ENCODE measurements at regions not wholly inside any gene's neighbourhood (a gene's known extent, or its start where the extent isn't known, plus 50 kb on each side); places are given as distances from the start of the nearest gene placed in this dataset.
A peak's percentile ranks its signal among the peaks of the same experiment; 100 is the strongest.
"Not testable (repeated sequence)": the region's sequence is repeated elsewhere in the genome, so short reads cannot be mapped to it uniquely, and the experiment has no call there.

DNA sequence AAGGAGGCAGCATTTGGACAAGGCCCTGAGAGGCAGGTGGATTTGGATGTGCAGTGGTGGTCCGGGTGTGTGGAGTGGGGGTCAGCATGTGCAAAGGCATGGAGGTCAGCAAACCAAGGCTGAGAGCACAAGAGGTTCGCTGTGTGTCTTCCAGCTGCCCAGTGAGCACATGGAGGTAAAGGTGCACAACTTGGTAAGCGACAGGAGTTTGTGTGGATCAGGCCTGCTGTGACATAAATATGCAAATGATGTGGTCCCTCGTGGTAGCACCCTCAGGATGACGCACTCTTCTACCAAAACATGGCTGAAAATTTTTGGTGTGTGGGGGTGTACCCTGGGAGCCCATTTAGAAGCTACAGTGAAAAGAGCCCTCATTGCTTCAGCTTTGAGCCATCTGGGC is 271.0 kb upstream of the PLGLB2 start:
- H3K9ac ChIP-seq (ENCODE audit: control insufficient read depth, extremely low read depth, insufficient read depth, low read length); H2AFZ ChIP-seq (ENCODE audit: control insufficient read depth, low read length); H3K36me3 ChIP-seq (ENCODE audit: control insufficient read depth in 2 of 2, extremely low read depth in 1 of 2, insufficient read depth in 2 of 2, low read length in 2 of 2); H3K27ac ChIP-seq (ENCODE audit: control insufficient read depth, insufficient read depth, low read length); H3K9me1 ChIP-seq (ENCODE audit: control insufficient read depth, extremely low read depth, insufficient read depth, low read length); H3K4me3 ChIP-seq (ENCODE audit: control insufficient read depth in 2 of 3, extremely low read depth in 1 of 3, insufficient read depth in 2 of 3, low read depth in 1 of 3, low read length in 3 of 3); H3K4me2 ChIP-seq (ENCODE audit: control insufficient read depth, extremely low read depth, insufficient read depth, low read depth, low read length); dilution Hi-C loops (cut with MboI; ENCODE audit: extremely low pct_ligation_motif_present, low sequenced_read_pairs); H3K27me3 ChIP-seq (ENCODE audit: control insufficient read depth, extremely low read depth, insufficient read depth, low read length); H3K9me3 ChIP-seq (ENCODE audit: control insufficient read depth, low read depth, low read length); H3K4me1 ChIP-seq (ENCODE audit: control insufficient read depth, extremely low read depth, insufficient read depth, low read length); FAIRE-seq; DNase-seq (ENCODE audit: low read depth, low spot score); H4K20me1 ChIP-seq (ENCODE audit: control insufficient read depth, extremely low read depth, insufficient read depth, low read length): not testable (repeated sequence)
- peaks cover 57% of the 10 kb centered on the region for H3K79me2 ChIP-seq (ENCODE audit: control insufficient read depth, insufficient read depth, low read length)

DNA sequence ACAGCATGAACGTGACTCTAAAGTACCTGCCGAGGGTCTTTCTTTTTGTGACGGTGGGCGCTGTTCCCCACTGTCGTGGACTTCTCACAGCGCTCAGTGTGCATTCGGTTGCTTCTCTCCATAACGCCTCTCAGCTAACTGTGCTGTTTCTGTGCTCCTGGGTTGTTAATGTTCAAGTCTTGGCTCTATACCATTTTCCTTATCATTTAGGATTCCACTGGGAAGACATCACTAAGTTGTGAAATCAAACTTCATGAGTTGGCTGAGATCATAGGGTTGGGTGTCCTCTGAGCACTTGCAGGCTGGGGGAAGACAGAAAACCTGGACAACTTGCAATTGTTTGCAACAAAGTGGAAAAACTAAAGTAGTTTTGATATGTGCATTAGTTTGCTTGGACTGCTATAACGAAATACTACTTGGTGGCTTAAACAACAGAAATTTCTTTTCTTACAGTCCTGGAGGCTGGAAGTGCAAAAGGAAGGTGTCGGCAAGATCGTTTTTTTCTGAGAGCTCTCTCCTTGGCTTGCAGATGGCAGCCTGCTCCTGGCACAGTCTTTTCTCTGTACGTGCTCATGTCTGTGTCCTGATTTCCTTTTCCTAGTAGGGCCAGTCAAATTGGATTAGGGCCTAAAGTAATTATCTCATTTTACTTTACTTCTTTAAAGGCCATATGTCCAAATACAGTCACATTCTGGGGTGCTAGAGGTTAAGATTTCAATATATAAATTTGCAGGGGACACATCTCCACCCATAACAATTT is 270.0 kb upstream of the PLGLB2 start:
- H3K27me3 ChIP-seq (ENCODE audit: control insufficient read depth, extremely low read depth, insufficient read depth, low read length); H3K9me1 ChIP-seq (ENCODE audit: control insufficient read depth, extremely low read depth, insufficient read depth, low read length); FAIRE-seq; H3K9ac ChIP-seq (ENCODE audit: control insufficient read depth, extremely low read depth, insufficient read depth, low read length); H3K9me3 ChIP-seq (ENCODE audit: control insufficient read depth, low read depth, low read length); H3K36me3 ChIP-seq (ENCODE audit: control insufficient read depth in 2 of 2, extremely low read depth in 1 of 2, insufficient read depth in 2 of 2, low read length in 2 of 2); H3K4me3 ChIP-seq (ENCODE audit: control insufficient read depth in 2 of 3, extremely low read depth in 1 of 3, insufficient read depth in 2 of 3, low read depth in 1 of 3, low read length in 3 of 3); H2AFZ ChIP-seq (ENCODE audit: control insufficient read depth, low read length); H3K27ac ChIP-seq (ENCODE audit: control insufficient read depth, insufficient read depth, low read length); H4K20me1 ChIP-seq (ENCODE audit: control insufficient read depth, extremely low read depth, insufficient read depth, low read length); H3K4me2 ChIP-seq (ENCODE audit: control insufficient read depth, extremely low read depth, insufficient read depth, low read depth, low read length); dilution Hi-C loops (cut with MboI; ENCODE audit: extremely low pct_ligation_motif_present, low sequenced_read_pairs); DNase-seq (ENCODE audit: low read depth, low spot score); H3K4me1 ChIP-seq (ENCODE audit: control insufficient read depth, extremely low read depth, insufficient read depth, low read length): not testable (repeated sequence)
- peaks cover 60% of the 10 kb centered on the region for H3K79me2 ChIP-seq (ENCODE audit: control insufficient read depth, insufficient read depth, low read length)

DNA sequence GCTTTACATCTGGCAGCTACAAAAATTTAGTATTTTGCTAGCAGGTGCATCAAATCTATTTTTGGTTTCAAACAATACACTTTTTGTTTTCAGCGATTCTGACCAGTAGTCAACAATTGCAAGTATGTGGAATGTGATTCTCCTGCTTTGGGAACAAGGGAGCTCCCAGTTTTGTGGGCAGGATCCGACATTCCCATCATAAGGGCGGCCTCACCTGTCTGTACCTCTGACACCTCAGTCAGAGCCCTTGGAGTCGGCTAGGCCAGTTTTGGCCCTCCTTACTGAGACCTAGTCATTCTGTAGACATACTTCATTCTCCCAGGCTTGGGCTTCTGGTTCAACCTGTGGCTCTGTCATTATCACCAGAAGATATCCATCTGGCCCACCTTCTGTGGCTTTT is 269.0 kb upstream of the PLGLB2 start:
- H3K9me1 ChIP-seq (ENCODE audit: control insufficient read depth, extremely low read depth, insufficient read depth, low read length); H3K27me3 ChIP-seq (ENCODE audit: control insufficient read depth, extremely low read depth, insufficient read depth, low read length); H3K9me3 ChIP-seq (ENCODE audit: control insufficient read depth, low read depth, low read length); H3K9ac ChIP-seq (ENCODE audit: control insufficient read depth, extremely low read depth, insufficient read depth, low read length); H3K4me1 ChIP-seq (ENCODE audit: control insufficient read depth, extremely low read depth, insufficient read depth, low read length); FAIRE-seq; dilution Hi-C loops (cut with MboI; ENCODE audit: extremely low pct_ligation_motif_present, low sequenced_read_pairs); H3K4me3 ChIP-seq (ENCODE audit: control insufficient read depth in 2 of 3, extremely low read depth in 1 of 3, insufficient read depth in 2 of 3, low read depth in 1 of 3, low read length in 3 of 3); H3K27ac ChIP-seq (ENCODE audit: control insufficient read depth, insufficient read depth, low read length); H4K20me1 ChIP-seq (ENCODE audit: control insufficient read depth, extremely low read depth, insufficient read depth, low read length); H3K36me3 ChIP-seq (ENCODE audit: control insufficient read depth in 2 of 2, extremely low read depth in 1 of 2, insufficient read depth in 2 of 2, low read length in 2 of 2); H3K4me2 ChIP-seq (ENCODE audit: control insufficient read depth, extremely low read depth, insufficient read depth, low read depth, low read length); H2AFZ ChIP-seq (ENCODE audit: control insufficient read depth, low read length); DNase-seq (ENCODE audit: low read depth, low spot score): not testable (repeated sequence)
- peaks cover 62% of the 10 kb centered on the region for H3K79me2 ChIP-seq (ENCODE audit: control insufficient read depth, insufficient read depth, low read length)

DNA sequence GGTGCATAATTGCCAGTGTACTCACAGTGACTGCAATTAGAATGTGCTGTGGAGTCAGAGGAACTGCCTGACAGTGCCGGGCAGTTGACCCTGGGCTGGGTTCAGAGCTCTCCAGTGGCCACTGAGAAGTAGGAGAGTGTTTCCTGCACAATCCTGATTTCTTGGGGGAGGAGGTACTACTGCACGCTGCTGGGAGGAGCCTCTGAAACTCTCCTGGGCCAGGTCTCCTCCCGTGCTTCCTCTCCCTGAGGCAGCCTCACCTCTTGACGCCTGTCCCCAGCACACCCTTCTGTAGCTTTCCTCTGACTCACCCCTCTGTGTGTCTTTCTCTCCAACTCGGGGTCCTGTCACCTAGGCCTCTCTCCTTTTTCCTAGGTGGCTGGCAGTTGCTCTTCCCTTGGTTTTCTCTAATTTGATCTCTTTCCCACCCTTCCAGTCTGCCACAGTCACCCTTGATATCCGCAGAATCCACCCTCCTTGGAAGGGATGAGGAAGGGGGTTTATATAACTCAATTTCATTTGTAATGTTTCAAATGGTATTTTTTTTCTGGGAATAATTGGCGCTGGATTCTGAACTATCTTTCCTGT is 264.7 kb upstream of the PLGLB2 start:
- H3K36me3 ChIP-seq (ENCODE audit: control insufficient read depth in 2 of 2, extremely low read depth in 1 of 2, insufficient read depth in 2 of 2, low read length in 2 of 2); H2AFZ ChIP-seq (ENCODE audit: control insufficient read depth, low read length); H3K4me1 ChIP-seq (ENCODE audit: control insufficient read depth, extremely low read depth, insufficient read depth, low read length); H3K4me3 ChIP-seq (ENCODE audit: control insufficient read depth in 2 of 3, extremely low read depth in 1 of 3, insufficient read depth in 2 of 3, low read depth in 1 of 3, low read length in 3 of 3); H4K20me1 ChIP-seq (ENCODE audit: control insufficient read depth, extremely low read depth, insufficient read depth, low read length); H3K9ac ChIP-seq (ENCODE audit: control insufficient read depth, extremely low read depth, insufficient read depth, low read length); H3K9me1 ChIP-seq (ENCODE audit: control insufficient read depth, extremely low read depth, insufficient read depth, low read length); DNase-seq (ENCODE audit: low read depth, low spot score); H3K27ac ChIP-seq (ENCODE audit: control insufficient read depth, insufficient read depth, low read length); H3K4me2 ChIP-seq (ENCODE audit: control insufficient read depth, extremely low read depth, insufficient read depth, low read depth, low read length); dilution Hi-C loops (cut with MboI; ENCODE audit: extremely low pct_ligation_motif_present, low sequenced_read_pairs); H3K27me3 ChIP-seq (ENCODE audit: control insufficient read depth, extremely low read depth, insufficient read depth, low read length); H3K9me3 ChIP-seq (ENCODE audit: control insufficient read depth, low read depth, low read length): not testable (repeated sequence)
- H3K79me2 ChIP-seq (ENCODE audit: control insufficient read depth, insufficient read depth, low read length) = peaks cover 58% of the 10 kb centered on the region
- FAIRE-seq = peak; percentile 34

DNA sequence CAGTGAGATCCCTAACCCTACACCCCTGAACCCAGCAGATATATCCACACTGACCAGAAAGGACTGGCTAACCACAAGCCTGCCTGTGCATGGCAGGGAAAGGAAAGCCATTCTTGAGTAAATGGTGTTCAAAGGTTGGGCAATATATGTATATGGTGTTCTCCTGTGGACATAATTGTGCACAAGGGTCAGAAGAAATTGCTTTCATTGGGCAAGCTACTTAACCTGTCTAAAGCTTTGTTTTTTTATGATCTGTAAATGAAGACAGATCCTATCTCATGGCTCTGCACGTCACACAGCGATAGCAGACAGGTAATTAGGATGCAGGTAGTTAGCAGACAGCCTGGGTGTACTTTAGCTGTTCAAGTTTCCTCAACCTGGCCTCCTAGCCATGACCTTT is 263.5 kb upstream of the PLGLB2 start:
- H3K4me1 ChIP-seq (ENCODE audit: control insufficient read depth, extremely low read depth, insufficient read depth, low read length); H3K4me2 ChIP-seq (ENCODE audit: control insufficient read depth, extremely low read depth, insufficient read depth, low read depth, low read length): not testable (repeated sequence)

More for the DNA sequence above, 263.5 kb upstream of the PLGLB2 start:
- DNase-seq (ENCODE audit: low read depth, low spot score); dilution Hi-C loops (cut with MboI; ENCODE audit: extremely low pct_ligation_motif_present, low sequenced_read_pairs); H3K9me1 ChIP-seq (ENCODE audit: control insufficient read depth, extremely low read depth, insufficient read depth, low read length); H3K4me3 ChIP-seq (ENCODE audit: control insufficient read depth in 2 of 3, extremely low read depth in 1 of 3, insufficient read depth in 2 of 3, low read depth in 1 of 3, low read length in 3 of 3); H4K20me1 ChIP-seq (ENCODE audit: control insufficient read depth, extremely low read depth, insufficient read depth, low read length); H2AFZ ChIP-seq (ENCODE audit: control insufficient read depth, low read length); H3K27me3 ChIP-seq (ENCODE audit: control insufficient read depth, extremely low read depth, insufficient read depth, low read length); H3K27ac ChIP-seq (ENCODE audit: control insufficient read depth, insufficient read depth, low read length); FAIRE-seq; H3K9ac ChIP-seq (ENCODE audit: control insufficient read depth, extremely low read depth, insufficient read depth, low read length); H3K9me3 ChIP-seq (ENCODE audit: control insufficient read depth, low read depth, low read length); H3K36me3 ChIP-seq (ENCODE audit: control insufficient read depth in 2 of 2, extremely low read depth in 1 of 2, insufficient read depth in 2 of 2, low read length in 2 of 2): not testable (repeated sequence)
- peaks cover 61% of the 10 kb centered on the region for H3K79me2 ChIP-seq (ENCODE audit: control insufficient read depth, insufficient read depth, low read length)
